ENCODE measurements at regions not wholly inside any gene's neighbourhood (a gene's known extent, or its start where the extent isn't known, plus 50 kb on each side); places are given as distances from the start of the nearest gene placed in this dataset.

- DNase-seq = no peak
- H3F3A ChIP-seq (ENCODE audit: insufficient read depth, low read length) = no peaks in the 10 kb centered on the region; the same call in none of the 2 replicates
- H3K9ac ChIP-seq (ENCODE audit: low read length) = no peak overlapping the region
- H3K4me1 ChIP-seq (ENCODE audit: low read length) = peaks cover 12% of the 10 kb centered on the region
- no peak overlapping the region for H3K4me3 ChIP-seq (ENCODE audit: low read length)
- H3K36me3 ChIP-seq (replicated peaks; ENCODE audit: insufficient read depth, low read length) = no peaks in the 10 kb centered on the region
- H3K27ac ChIP-seq (ENCODE audit: low read length) = no peak overlapping the region
- TF ChIP-seq CTCF (IDR thresholded peaks at IDR 0.05; ENCODE audit: low read length) (no peak), EZH2phosphoT487 (IDR thresholded peaks at IDR 0.05; ENCODE audit: low read length) (no peak), EZH2 (optimal IDR thresholded peaks at IDR 0.05; ENCODE audit: low read depth, low read length) (no peak)
- H2AFZ ChIP-seq (ENCODE audit: low read length) = no peak overlapping the region
- H3K27me3 ChIP-seq (replicated peaks; ENCODE audit: insufficient read depth, low read length) = no peaks in the 10 kb centered on the region
- H3K9me2 ChIP-seq (replicated peaks; ENCODE audit: insufficient read depth, low read length) = no peaks in the 10 kb centered on the region
- no peaks in the 10 kb centered on the region for H3K79me2 ChIP-seq (ENCODE audit: low read length)
- no peaks in the 10 kb centered on the region for H4K20me1 ChIP-seq (ENCODE audit: insufficient read depth, low read length)
- H3K4me2 ChIP-seq (ENCODE audit: low read depth, low read length) = no peak overlapping the region
- no peaks in the 10 kb centered on the region for H3K9me3 ChIP-seq (replicated peaks; ENCODE audit: insufficient read depth, low read length)
Measured at GRCh38 chr3:168495270-168495669, 399.5 kb upstream of the GOLIM4 start.

GRCh38 chr3:168493412-168494205 lies 397.9 kb upstream of the GOLIM4 start:
- no peak overlapping the region for H3K27ac ChIP-seq (ENCODE audit: low read length)
- no peak for TF ChIP-seq EZH2 (optimal IDR thresholded peaks at IDR 0.05; ENCODE audit: low read depth, low read length)
- no peak for TF ChIP-seq CTCF (IDR thresholded peaks at IDR 0.05; ENCODE audit: low read length)
- no peak for TF ChIP-seq EZH2phosphoT487 (IDR thresholded peaks at IDR 0.05; ENCODE audit: low read length)
- H3K9ac ChIP-seq (ENCODE audit: low read length) = no peak overlapping the region
- H3K79me2 ChIP-seq (ENCODE audit: low read length) = no peaks in the 10 kb centered on the region
- H3K4me1 ChIP-seq (ENCODE audit: low read length) = peaks cover 10% of the 10 kb centered on the region
- H3K36me3 ChIP-seq (replicated peaks; ENCODE audit: insufficient read depth, low read length) = no peaks in the 10 kb centered on the region
- no peaks in the 10 kb centered on the region for H3K27me3 ChIP-seq (replicated peaks; ENCODE audit: insufficient read depth, low read length)
- H3K4me2 ChIP-seq (ENCODE audit: low read depth, low read length) = no peak overlapping the region
- DNase-seq = no peak
- no peak overlapping the region for H2AFZ ChIP-seq (ENCODE audit: low read length)
- H3K9me2 ChIP-seq (replicated peaks; ENCODE audit: insufficient read depth, low read length) = no peaks in the 10 kb centered on the region
- H3K4me3 ChIP-seq (ENCODE audit: low read length) = no peak overlapping the region
- H3F3A ChIP-seq (ENCODE audit: insufficient read depth, low read length) = no peaks in the 10 kb centered on the region; the same call in none of the 2 replicates
- no peaks in the 10 kb centered on the region for H4K20me1 ChIP-seq (ENCODE audit: insufficient read depth, low read length)
- no peaks in the 10 kb centered on the region for H3K9me3 ChIP-seq (replicated peaks; ENCODE audit: insufficient read depth, low read length)

GRCh38 chr3:168490981-168491380 lies 395.3 kb upstream of the GOLIM4 start:
- Histone ChIP-seq H2AFZ (ENCODE audit: low read length) (no peak overlapping the region), H3K9me3 (replicated peaks; ENCODE audit: insufficient read depth, low read length) (no peaks in the 10 kb centered on the region), H3K27me3 (replicated peaks; ENCODE audit: insufficient read depth, low read length) (no peaks in the 10 kb centered on the region), H3K9ac (ENCODE audit: low read length) (no peak overlapping the region), H3K79me2 (ENCODE audit: low read length) (no peaks in the 10 kb centered on the region), H3K4me1 (ENCODE audit: low read length) (no peaks in the 10 kb centered on the region), H3K36me3 (replicated peaks; ENCODE audit: insufficient read depth, low read length) (no peaks in the 10 kb centered on the region), H4K20me1 (ENCODE audit: insufficient read depth, low read length) (no peaks in the 10 kb centered on the region), H3F3A (ENCODE audit: insufficient read depth, low read length) (no peaks in the 10 kb centered on the region), H3K4me3 (ENCODE audit: low read length) (no peak overlapping the region), H3K27ac (ENCODE audit: low read length) (no peak overlapping the region), H3K9me2 (replicated peaks; ENCODE audit: insufficient read depth, low read length) (no peaks in the 10 kb centered on the region), H3K4me2 (ENCODE audit: low read depth, low read length) (no peak overlapping the region)
- TF ChIP-seq EZH2phosphoT487 (IDR thresholded peaks at IDR 0.05; ENCODE audit: low read length) (no peak), CTCF (IDR thresholded peaks at IDR 0.05; ENCODE audit: low read length) (no peak), EZH2 (optimal IDR thresholded peaks at IDR 0.05; ENCODE audit: low read depth, low read length) (no peak)
- DNase-seq = no peak

Measured in MM.1S (cell line).